ENCODE measurements at regions not wholly inside any gene's neighbourhood (a gene's known extent, or its start where the extent isn't known, plus 50 kb on each side); places are given as distances from the start of the nearest gene placed in this dataset.

- no peaks in the 10 kb centered on the region for H4K20me1 ChIP-seq (ENCODE audit: insufficient read depth, low read length)
- no peak overlapping the region for H3K27ac ChIP-seq (ENCODE audit: low read depth, low read length)
- no peaks in the 10 kb centered on the region for H3K27me3 ChIP-seq (ENCODE audit: insufficient read depth, low read length)
- no peak for TF ChIP-seq CTCF (IDR thresholded peaks at IDR 0.05; ENCODE audit: extremely low read depth, low read depth, low read length)
- no peak for DNase-seq (ENCODE audit: insufficient read length, low spot score, missing footprints)
- no peak overlapping the region for H2AFZ ChIP-seq (ENCODE audit: low read length)
- H3K79me2 ChIP-seq (ENCODE audit: insufficient read depth, low read length): no peaks in the 10 kb centered on the region
- no peak overlapping the region for H3K4me2 ChIP-seq (ENCODE audit: insufficient read depth, low read length)
- H3K4me1 ChIP-seq (ENCODE audit: insufficient read depth, low read length): no peaks in the 10 kb centered on the region
- no peaks in the 10 kb centered on the region for H3K9me3 ChIP-seq (ENCODE audit: low read depth, low read length)
- no peak overlapping the region for H3K4me3 ChIP-seq (ENCODE audit: insufficient read depth, low read length)
- H3K36me3 ChIP-seq (ENCODE audit: insufficient read depth, low read length): no peaks in the 10 kb centered on the region
These were observed 145.9 kb upstream of the OTX2 start for GRCh38 chr14:56956182-56956581.

- H3K27ac ChIP-seq (ENCODE audit: low read depth, low read length): no peak overlapping the region
- H3K27me3 ChIP-seq (ENCODE audit: insufficient read depth, low read length): no peaks in the 10 kb centered on the region
- no peaks in the 10 kb centered on the region for H3K4me1 ChIP-seq (ENCODE audit: insufficient read depth, low read length)
- H2AFZ ChIP-seq (ENCODE audit: low read length): no peak overlapping the region
- TF ChIP-seq CTCF (IDR thresholded peaks at IDR 0.05; ENCODE audit: extremely low read depth, low read depth, low read length): no peak
- H3K79me2 ChIP-seq (ENCODE audit: insufficient read depth, low read length): no peaks in the 10 kb centered on the region
- no peaks in the 10 kb centered on the region for H3K36me3 ChIP-seq (ENCODE audit: insufficient read depth, low read length)
- DNase-seq (ENCODE audit: insufficient read length, low spot score, missing footprints): no peak
- H3K9me3 ChIP-seq (ENCODE audit: low read depth, low read length): no peaks in the 10 kb centered on the region
- no peak overlapping the region for H3K4me2 ChIP-seq (ENCODE audit: insufficient read depth, low read length)
- H3K4me3 ChIP-seq (ENCODE audit: insufficient read depth, low read length): no peak overlapping the region
- H4K20me1 ChIP-seq (ENCODE audit: insufficient read depth, low read length): no peaks in the 10 kb centered on the region
These were observed 145.5 kb upstream of the OTX2 start for GRCh38 chr14:56955745-56956144.

GRCh38 chr14:56953884-56954283 is 143.6 kb upstream of the OTX2 start:
- Histone ChIP-seq H4K20me1 (ENCODE audit: insufficient read depth, low read length) (no peaks in the 10 kb centered on the region), H3K36me3 (ENCODE audit: insufficient read depth, low read length) (no peaks in the 10 kb centered on the region), H2AFZ (ENCODE audit: low read length) (no peak overlapping the region), H3K4me1 (ENCODE audit: insufficient read depth, low read length) (no peaks in the 10 kb centered on the region), H3K9me3 (ENCODE audit: low read depth, low read length) (no peaks in the 10 kb centered on the region), H3K27me3 (ENCODE audit: insufficient read depth, low read length) (no peaks in the 10 kb centered on the region), H3K27ac (ENCODE audit: low read depth, low read length) (no peak overlapping the region), H3K4me2 (ENCODE audit: insufficient read depth, low read length) (no peak overlapping the region), H3K4me3 (ENCODE audit: insufficient read depth, low read length) (no peak overlapping the region), H3K79me2 (ENCODE audit: insufficient read depth, low read length) (no peaks in the 10 kb centered on the region)
- TF ChIP-seq CTCF (IDR thresholded peaks at IDR 0.05; ENCODE audit: extremely low read depth, low read depth, low read length): no peak
- no peak for DNase-seq (ENCODE audit: insufficient read length, low spot score, missing footprints)

GRCh38 chr14:56952766-56953473 is 142.6 kb upstream of the OTX2 start:
- Histone ChIP-seq H2AFZ (ENCODE audit: low read length) (no peak overlapping the region), H3K79me2 (ENCODE audit: insufficient read depth, low read length) (no peaks in the 10 kb centered on the region), H3K9me3 (ENCODE audit: low read depth, low read length) (no peaks in the 10 kb centered on the region), H3K27me3 (ENCODE audit: insufficient read depth, low read length) (no peaks in the 10 kb centered on the region), H3K27ac (ENCODE audit: low read depth, low read length) (no peak overlapping the region), H3K36me3 (ENCODE audit: insufficient read depth, low read length) (no peaks in the 10 kb centered on the region), H3K4me2 (ENCODE audit: insufficient read depth, low read length) (no peak overlapping the region), H3K4me1 (ENCODE audit: insufficient read depth, low read length) (no peaks in the 10 kb centered on the region), H4K20me1 (ENCODE audit: insufficient read depth, low read length) (no peaks in the 10 kb centered on the region), H3K4me3 (ENCODE audit: insufficient read depth, low read length) (no peak overlapping the region)
- no peak for TF ChIP-seq CTCF (IDR thresholded peaks at IDR 0.05; ENCODE audit: extremely low read depth, low read depth, low read length)
- DNase-seq (ENCODE audit: insufficient read length, low spot score, missing footprints): no peak

All from osteoblast (primary cell).